Neural cell (in vitro differentiated cells): ENCODE measurements at regions not wholly inside any gene's neighbourhood (a gene's known extent, or its start where the extent isn't known, plus 50 kb on each side); places are given as distances from the start of the nearest gene placed in this dataset.
"Not testable (repeated sequence)": the region's sequence is repeated elsewhere in the genome, so short reads cannot be mapped to it uniquely, and the experiment has no call there.

Source experiments
- H2AFZ ChIP-seq: fragments of 200-600, 300-800 bp; sonication (generic), shearing (Covaris generic); 2 replicates; pipeline ENCODE4 v1.6.0; 2014; ENCODE audit warnings: low read depth, mild to moderate bottlenecking, antibody characterized with exemption, low read length, moderate library complexity
- H3F3A ChIP-seq: fragments of 200-600 bp; shearing (Covaris generic); 2 replicates; pipeline ENCODE4 v1.6.1; 2016; ENCODE audit warnings: mild to moderate bottlenecking, moderate library complexity, mixed read lengths, antibody characterized with exemption, low read length; ENCODE audit not compliant: insufficient read depth, poor library complexity, severe bottlenecking
- H3K27ac ChIP-seq: fragments of 200-600, 300-800 bp; sonication (generic), shearing (Covaris generic); 2 replicates; pipeline ENCODE4 v1.5.1; 2014; ENCODE audit warnings: mild to moderate bottlenecking, low read length, moderate library complexity
- H3K27me3 ChIP-seq: fragments of 300-800, 200-600 bp; sonication (generic), shearing (Covaris generic); 2 replicates; pipeline ENCODE4 v1.6.0; 2014; ENCODE audit warnings: mild to moderate bottlenecking, low read depth, low read length, moderate library complexity; ENCODE audit not compliant: insufficient read depth
- H3K36me3 ChIP-seq: fragments of 300-800, 200-600 bp; sonication (generic), shearing (Covaris generic); 2 replicates; pipeline ENCODE4 v1.5.1; 2014; ENCODE audit warnings: mild to moderate bottlenecking, antibody characterized with exemption, low read length, moderate library complexity; ENCODE audit not compliant: insufficient read depth
- H3K4me2 ChIP-seq: fragments of 300-800, 200-600 bp; sonication (generic), shearing (Covaris generic); 2 replicates; pipeline ENCODE4 v1.6.0; 2014; ENCODE audit warnings: mild to moderate bottlenecking, low read length
- H3K4me3 ChIP-seq: fragments of 300-800, 200-600 bp; sonication (generic), shearing (Covaris generic); 2 replicates; pipeline ENCODE4 v1.5.1; 2014; ENCODE audit warnings: mild to moderate bottlenecking, low read length, moderate library complexity
- H3K79me2 ChIP-seq: fragments of 200-600 bp; shearing (Covaris generic); replicated peaks from 2 replicates; pipeline ENCODE4 v1.6.0; 2014; ENCODE audit warnings: mild to moderate bottlenecking, low read length, moderate library complexity; ENCODE audit not compliant: insufficient read depth
- H3K9ac ChIP-seq: fragments of 300-800, 200-600 bp; sonication (generic), shearing (Covaris generic); 2 replicates; pipeline ENCODE4 v1.6.1; 2016; ENCODE audit warnings: mild to moderate bottlenecking, low read length, mixed read lengths
- H3K9me2 ChIP-seq: fragments of 200-600 bp; shearing (Covaris generic); 2 replicates; pipeline ENCODE4 v1.6.1; 2016; ENCODE audit warnings: mild to moderate bottlenecking, low read length, mixed read lengths; ENCODE audit not compliant: insufficient read depth
- H3K9me3 ChIP-seq: fragments of 200-600, 300-800 bp; sonication (generic), shearing (Covaris generic); 2 replicates; pipeline ENCODE4 v1.6.1; 2016; ENCODE audit warnings: mild to moderate bottlenecking, mixed run types, low read length, moderate library complexity, mixed read lengths
- H4K20me1 ChIP-seq: fragments of 200-600 bp; shearing (Covaris generic); 2 replicates; pipeline ENCODE4 v1.6.1; 2016; ENCODE audit warnings: mild to moderate bottlenecking, mixed run types; ENCODE audit not compliant: insufficient read depth
- EP300 ChIP-seq: fragments of 450-650 bp; conservative IDR thresholded peaks from 2 replicates; pipeline ENCODE4 v1.6.1; 2014; ENCODE audit warnings: antibody characterized with exemption, mild to moderate bottlenecking, moderate library complexity; ENCODE audit not compliant: poor library complexity, severe bottlenecking
- EZH2 ChIP-seq: fragments of 200-600, 300-800 bp; shearing (Covaris generic), sonication (generic); IDR thresholded peaks from 2 replicates; pipeline ENCODE4 v1.6.1; 2014; ENCODE audit warnings: antibody characterized with exemption, low read length, borderline replicate concordance, mild to moderate bottlenecking; ENCODE audit not compliant: insufficient read depth, poor library complexity, severe bottlenecking
- MXI1 ChIP-seq: fragments of 450-650 bp; conservative IDR thresholded peaks from 2 replicates; pipeline ENCODE4 v1.6.1; 2014; ENCODE audit warnings: antibody characterized with exemption, mild to moderate bottlenecking; ENCODE audit not compliant: poor library complexity, severe bottlenecking
- POLR2AphosphoS5 ChIP-seq: IDR thresholded peaks from 2 replicates; pipeline ENCODE4 v1.6.1; 2012
- RAD21 ChIP-seq: fragments of 450-650 bp; conservative IDR thresholded peaks from 2 replicates; pipeline ENCODE4 v1.6.1; 2014; ENCODE audit warnings: antibody characterized with exemption, mild to moderate bottlenecking, moderate library complexity
- SMC3 ChIP-seq: fragments of 450-650 bp; conservative IDR thresholded peaks from 2 replicates; pipeline ENCODE4 v1.6.1; 2014; ENCODE audit warnings: antibody characterized with exemption, mild to moderate bottlenecking, moderate library complexity; ENCODE audit not compliant: poor library complexity
- TAF1 ChIP-seq: IDR thresholded peaks from 2 replicates; pipeline ENCODE4 v1.6.1; 2012; ENCODE audit warnings: low read depth
- TF ChIP-seq, protein P1 (sequence below): IDR thresholded peaks from 2 replicates; pipeline ENCODE4 v1.6.1; 2012; ENCODE audit warnings: borderline replicate concordance
- TF ChIP-seq, protein P2 (sequence below): fragments of 450-650 bp; IDR thresholded peaks from 2 replicates; pipeline ENCODE4 v1.5.1; 2014; ENCODE audit warnings: antibody characterized with exemption, mild to moderate bottlenecking, moderate library complexity; ENCODE audit not compliant: poor library complexity, severe bottlenecking

DNA sequence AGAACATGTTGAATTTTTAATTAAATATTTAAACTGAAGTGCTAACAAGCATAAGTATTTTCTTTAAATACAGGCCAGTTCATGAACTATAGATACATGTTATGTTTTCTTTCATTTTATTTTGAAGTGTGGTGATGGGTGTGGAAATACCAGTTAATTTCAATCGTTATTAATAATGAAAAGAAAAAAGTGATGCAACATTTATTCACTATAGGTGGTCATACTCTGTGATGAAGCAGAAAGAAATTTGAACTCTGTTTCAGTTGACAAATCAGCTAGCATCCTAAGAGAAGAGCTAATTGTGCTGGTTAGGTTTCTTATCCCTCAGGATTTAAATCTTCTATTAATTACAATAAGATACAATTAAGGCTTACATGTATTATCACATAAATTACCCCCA lies 795.1 kb upstream of the DDX18 start:
- H3K4me3 ChIP-seq: no peak overlapping the region
- no peak overlapping the region for H2AFZ ChIP-seq
- H3K79me2 ChIP-seq: no peaks in the 10 kb centered on the region
- no peak overlapping the region for H3K27ac ChIP-seq
- H4K20me1 ChIP-seq: no peaks in the 10 kb centered on the region
- no peak for TF ChIP-seq POLR2AphosphoS5
- no peak for TF ChIP-seq RAD21
- no peak for TF ChIP-seq EZH2
- TF ChIP-seq EP300: no peak
- TF ChIP-seq, protein P1, sequence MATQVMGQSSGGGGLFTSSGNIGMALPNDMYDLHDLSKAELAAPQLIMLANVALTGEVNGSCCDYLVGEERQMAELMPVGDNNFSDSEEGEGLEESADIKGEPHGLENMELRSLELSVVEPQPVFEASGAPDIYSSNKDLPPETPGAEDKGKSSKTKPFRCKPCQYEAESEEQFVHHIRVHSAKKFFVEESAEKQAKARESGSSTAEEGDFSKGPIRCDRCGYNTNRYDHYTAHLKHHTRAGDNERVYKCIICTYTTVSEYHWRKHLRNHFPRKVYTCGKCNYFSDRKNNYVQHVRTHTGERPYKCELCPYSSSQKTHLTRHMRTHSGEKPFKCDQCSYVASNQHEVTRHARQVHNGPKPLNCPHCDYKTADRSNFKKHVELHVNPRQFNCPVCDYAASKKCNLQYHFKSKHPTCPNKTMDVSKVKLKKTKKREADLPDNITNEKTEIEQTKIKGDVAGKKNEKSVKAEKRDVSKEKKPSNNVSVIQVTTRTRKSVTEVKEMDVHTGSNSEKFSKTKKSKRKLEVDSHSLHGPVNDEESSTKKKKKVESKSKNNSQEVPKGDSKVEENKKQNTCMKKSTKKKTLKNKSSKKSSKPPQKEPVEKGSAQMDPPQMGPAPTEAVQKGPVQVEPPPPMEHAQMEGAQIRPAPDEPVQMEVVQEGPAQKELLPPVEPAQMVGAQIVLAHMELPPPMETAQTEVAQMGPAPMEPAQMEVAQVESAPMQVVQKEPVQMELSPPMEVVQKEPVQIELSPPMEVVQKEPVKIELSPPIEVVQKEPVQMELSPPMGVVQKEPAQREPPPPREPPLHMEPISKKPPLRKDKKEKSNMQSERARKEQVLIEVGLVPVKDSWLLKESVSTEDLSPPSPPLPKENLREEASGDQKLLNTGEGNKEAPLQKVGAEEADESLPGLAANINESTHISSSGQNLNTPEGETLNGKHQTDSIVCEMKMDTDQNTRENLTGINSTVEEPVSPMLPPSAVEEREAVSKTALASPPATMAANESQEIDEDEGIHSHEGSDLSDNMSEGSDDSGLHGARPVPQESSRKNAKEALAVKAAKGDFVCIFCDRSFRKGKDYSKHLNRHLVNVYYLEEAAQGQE: no peak
- TF ChIP-seq SMC3: no peak
- TF ChIP-seq, protein P2, sequence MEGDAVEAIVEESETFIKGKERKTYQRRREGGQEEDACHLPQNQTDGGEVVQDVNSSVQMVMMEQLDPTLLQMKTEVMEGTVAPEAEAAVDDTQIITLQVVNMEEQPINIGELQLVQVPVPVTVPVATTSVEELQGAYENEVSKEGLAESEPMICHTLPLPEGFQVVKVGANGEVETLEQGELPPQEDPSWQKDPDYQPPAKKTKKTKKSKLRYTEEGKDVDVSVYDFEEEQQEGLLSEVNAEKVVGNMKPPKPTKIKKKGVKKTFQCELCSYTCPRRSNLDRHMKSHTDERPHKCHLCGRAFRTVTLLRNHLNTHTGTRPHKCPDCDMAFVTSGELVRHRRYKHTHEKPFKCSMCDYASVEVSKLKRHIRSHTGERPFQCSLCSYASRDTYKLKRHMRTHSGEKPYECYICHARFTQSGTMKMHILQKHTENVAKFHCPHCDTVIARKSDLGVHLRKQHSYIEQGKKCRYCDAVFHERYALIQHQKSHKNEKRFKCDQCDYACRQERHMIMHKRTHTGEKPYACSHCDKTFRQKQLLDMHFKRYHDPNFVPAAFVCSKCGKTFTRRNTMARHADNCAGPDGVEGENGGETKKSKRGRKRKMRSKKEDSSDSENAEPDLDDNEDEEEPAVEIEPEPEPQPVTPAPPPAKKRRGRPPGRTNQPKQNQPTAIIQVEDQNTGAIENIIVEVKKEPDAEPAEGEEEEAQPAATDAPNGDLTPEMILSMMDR: no peak
- no peak for TF ChIP-seq TAF1
- no peak for TF ChIP-seq MXI1
- no peaks in the 10 kb centered on the region for H3F3A ChIP-seq
- no peak overlapping the region for H3K9ac ChIP-seq
- H3K4me2 ChIP-seq: no peak overlapping the region
- H3K9me3 ChIP-seq: no peaks in the 10 kb centered on the region
- no peaks in the 10 kb centered on the region for H3K27me3 ChIP-seq
- H3K9me2 ChIP-seq: no peaks in the 10 kb centered on the region
- H3K36me3 ChIP-seq: no peaks in the 10 kb centered on the region

DNA sequence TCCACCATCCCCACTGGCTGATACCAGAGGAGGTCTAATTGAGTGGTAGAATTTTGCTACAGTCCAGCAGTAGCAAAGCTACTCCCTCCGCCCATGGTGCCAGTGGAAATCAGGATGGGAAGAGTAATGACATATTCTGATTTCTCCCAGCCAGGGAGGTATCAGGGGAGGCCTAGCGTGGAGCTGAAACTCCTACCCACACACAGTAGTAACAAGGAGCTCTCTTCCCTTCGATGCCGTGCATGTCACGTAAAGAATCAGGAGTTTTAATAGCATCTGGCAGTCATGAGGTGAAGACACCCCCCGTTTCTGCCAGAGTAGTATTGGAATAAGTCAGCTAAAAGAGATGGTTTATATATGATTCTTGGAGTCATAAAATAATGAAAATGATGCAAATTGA lies 786.8 kb upstream of the DDX18 start:
- no peaks in the 10 kb centered on the region for H3K36me3 ChIP-seq
- no peaks in the 10 kb centered on the region for H3K79me2 ChIP-seq
- no peak overlapping the region for H3K27ac ChIP-seq
- H3K9me3 ChIP-seq: no peaks in the 10 kb centered on the region
- H3K9ac ChIP-seq: no peak overlapping the region
- H3K4me3 ChIP-seq: no peak overlapping the region
- no peak overlapping the region for H3K4me2 ChIP-seq
- no peaks in the 10 kb centered on the region for H3K27me3 ChIP-seq
- no peak for TF ChIP-seq MXI1
- no peak for TF ChIP-seq EP300
- TF ChIP-seq RAD21: no peak
- TF ChIP-seq, protein P2: no peak
- TF ChIP-seq SMC3: no peak
- TF ChIP-seq EZH2: no peak
- no peak for TF ChIP-seq TAF1
- TF ChIP-seq POLR2AphosphoS5: no peak
- TF ChIP-seq, protein P1: no peak
- no peak overlapping the region for H2AFZ ChIP-seq
- H3F3A ChIP-seq: no peaks in the 10 kb centered on the region
- no peaks in the 10 kb centered on the region for H4K20me1 ChIP-seq
- no peaks in the 10 kb centered on the region for H3K9me2 ChIP-seq

DNA sequence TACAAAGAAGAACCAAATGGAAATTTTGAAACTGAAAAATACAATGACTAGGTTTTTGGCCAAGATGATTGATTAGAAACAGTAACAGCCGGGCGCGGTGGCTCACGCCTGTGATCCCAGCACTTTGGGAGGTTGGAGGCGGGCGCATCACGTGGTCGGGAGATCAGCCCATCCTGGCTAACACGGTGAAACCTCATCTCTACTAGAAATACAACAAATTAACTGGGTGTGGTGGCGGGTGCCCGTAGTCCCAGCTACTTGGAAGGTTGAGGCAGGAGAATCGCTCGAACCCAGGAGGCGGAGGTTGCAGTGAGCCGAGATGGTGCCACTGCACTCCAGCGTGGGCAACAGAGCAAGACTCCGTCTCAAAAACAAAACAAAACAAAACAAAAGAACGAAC lies 785.8 kb upstream of the DDX18 start:
- not testable (repeated sequence) for H3K9me2 ChIP-seq, H4K20me1 ChIP-seq, H3K27me3 ChIP-seq, H3K27ac ChIP-seq, H3K4me3 ChIP-seq, H3K79me2 ChIP-seq, H3K4me2 ChIP-seq, H3K9ac ChIP-seq, H3K9me3 ChIP-seq, H3K36me3 ChIP-seq, H2AFZ ChIP-seq, H3F3A ChIP-seq
